NCI-H1092 treated with DMSO at 0.1 percent for 48 hours (cell line): ENCODE measurements at regions not wholly inside any gene's neighbourhood (a gene's known extent, or its start where the extent isn't known, plus 50 kb on each side); places are given as distances from the start of the nearest gene placed in this dataset.

Source experiments
- DNase-seq: peaks from one replicate; lab custom pipeline; 2025; lab: John Stamatoyannopoulos, UW

- DNase-seq: no peak
Measured at GRCh38 chr17:15177343-15177742, 87.8 kb downstream of the PMP22 start.

GRCh38 chr17:15175356-15175755 is 89.8 kb downstream of the PMP22 start:
- DNase-seq: no peak

- DNase-seq: no peak
Measured at GRCh38 chr17:15171167-15172047, 93.7 kb downstream of the PMP22 start.

- DNase-seq: no peak
Measured at GRCh38 chr17:15169676-15170075, 95.5 kb downstream of the PMP22 start.

DNA sequence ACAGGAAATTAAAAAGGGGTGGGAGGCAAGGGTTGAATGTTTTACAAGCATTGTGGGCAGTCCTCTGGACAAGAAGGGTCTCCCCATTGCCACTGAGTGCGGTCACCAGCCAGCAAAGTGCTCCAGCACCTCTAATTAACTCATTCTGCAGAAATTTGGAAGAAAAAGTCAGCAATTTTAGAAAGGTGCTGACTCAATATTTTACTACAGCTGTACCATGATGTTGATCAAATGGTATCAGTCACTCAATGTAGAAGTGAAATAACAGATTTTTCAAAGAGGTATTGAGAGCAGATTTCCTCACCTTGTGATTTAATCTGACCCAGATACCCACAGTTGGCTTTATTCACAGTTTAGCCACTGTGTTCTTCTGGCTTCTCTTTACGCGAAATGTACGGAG is 96.7 kb downstream of the PMP22 start:
- DNase-seq: no peak

GRCh38 chr17:15161395-15161794 is 103.7 kb downstream of the PMP22 start:
- DNase-seq: no peak

- DNase-seq: no peak
Measured at GRCh38 chr17:15157051-15157450, 108.1 kb downstream of the PMP22 start.

GRCh38 chr17:15154618-15155017 is 110.5 kb downstream of the PMP22 start:
- no peak for DNase-seq

- DNase-seq: no peak
Measured at GRCh38 chr17:15145621-15146020, 119.5 kb downstream of the PMP22 start.

DNA sequence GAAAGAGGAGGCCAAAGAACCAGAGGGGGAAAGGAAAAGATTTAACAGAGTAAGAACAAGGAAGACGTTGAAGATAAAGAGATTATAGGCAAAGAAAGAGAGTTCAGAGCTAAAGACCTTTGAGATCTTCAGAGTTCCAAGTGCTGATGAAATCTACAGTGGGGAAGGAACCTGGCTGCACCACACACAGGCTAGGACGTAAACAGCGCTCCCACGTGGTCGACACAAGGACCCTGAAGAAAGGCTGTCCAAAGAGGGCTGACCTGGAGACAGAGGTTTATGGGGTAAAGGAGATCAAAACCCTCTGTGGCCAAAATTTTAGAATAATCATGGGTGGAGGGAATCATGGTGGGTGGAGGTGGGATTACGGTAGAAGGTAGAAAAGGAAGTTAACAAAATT is 121.6 kb downstream of the PMP22 start:
- DNase-seq: no peak

GRCh38 chr17:15134363-15134762 is 130.8 kb downstream of the PMP22 start:
- no peak for DNase-seq

DNA sequence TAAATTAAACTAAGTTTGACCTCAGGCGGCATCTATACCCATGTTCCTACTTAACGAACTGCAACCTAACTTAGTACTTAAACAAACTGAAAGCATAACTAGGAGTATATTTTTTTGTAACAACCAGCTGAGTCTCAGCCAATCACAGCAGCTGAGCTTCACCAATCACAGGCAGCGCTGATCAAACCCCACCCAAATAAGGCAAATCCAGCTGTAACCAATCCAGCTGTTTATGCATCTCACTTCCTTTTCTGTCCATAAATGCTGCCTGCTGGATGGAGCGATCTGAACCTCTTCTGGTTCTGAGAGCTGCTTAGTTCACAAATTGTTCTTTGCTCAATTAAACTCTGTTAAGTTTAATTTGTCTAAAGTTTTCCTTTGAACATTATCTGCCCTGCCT is 131.3 kb downstream of the PMP22 start:
- DNase-seq: no peak

DNA sequence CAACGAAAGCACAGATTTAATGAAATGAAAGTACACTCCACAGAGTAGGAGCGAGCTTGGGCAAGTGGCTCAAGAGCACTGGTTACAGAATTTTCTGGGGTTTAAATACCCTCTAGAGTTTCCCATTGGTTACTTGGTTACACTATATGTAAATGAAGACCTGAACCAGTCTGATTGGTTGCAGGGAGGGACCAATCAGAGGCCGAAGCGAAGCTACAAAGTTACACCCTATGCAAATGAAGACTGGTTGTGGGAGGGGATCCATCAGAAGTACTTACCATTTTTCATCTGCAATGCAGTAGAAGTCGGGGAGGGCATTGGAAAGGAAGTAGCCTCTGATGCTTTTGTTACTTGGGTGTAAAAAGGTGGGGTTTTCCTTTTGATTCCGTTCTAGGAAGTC is 132.0 kb downstream of the PMP22 start:
- no peak for DNase-seq

- DNase-seq: no peak
Measured at GRCh38 chr17:15130426-15130825, 134.7 kb downstream of the PMP22 start.

GRCh38 chr17:15129986-15130385 is 135.1 kb downstream of the PMP22 start:
- no peak for DNase-seq

GRCh38 chr17:15124746-15125145 is 140.4 kb downstream of the PMP22 start:
- no peak for DNase-seq

- no peak for DNase-seq
Measured at GRCh38 chr17:15124264-15124595, 140.9 kb downstream of the PMP22 start.

DNA sequence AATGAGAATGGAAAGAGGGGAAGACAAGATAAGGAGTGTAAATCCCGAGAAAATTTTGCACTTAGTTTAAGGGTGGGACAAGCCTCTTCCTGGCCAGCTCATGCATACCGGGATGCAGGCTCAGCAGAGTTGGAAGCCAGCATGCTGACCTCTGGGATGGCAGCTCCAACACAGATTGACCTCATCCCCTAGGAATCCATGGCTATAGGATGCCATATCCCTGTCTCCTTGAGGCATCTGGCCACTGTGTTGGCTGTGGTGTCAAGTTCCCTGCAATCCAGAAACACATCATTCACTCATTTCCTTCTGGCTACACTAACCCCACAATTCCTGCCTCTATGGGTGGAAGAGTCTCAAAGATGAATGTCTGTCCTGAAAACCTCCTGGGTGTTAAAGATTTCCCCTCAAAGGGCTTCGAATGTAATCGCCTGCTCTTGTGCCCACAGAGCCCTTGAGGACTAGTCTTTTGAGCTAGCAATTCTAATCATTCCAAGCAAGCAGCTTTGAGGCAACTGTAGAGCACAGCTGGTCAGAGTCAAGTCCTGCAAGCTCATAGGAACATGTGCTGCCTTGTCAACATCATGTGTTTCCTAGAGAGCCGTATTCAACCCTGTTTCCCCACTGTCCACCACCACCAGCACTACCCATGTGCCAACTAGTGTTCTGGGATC is 141.4 kb downstream of the PMP22 start:
- no peak for DNase-seq

- no peak for DNase-seq
Measured at GRCh38 chr17:15122857-15123256, 142.3 kb downstream of the PMP22 start.

GRCh38 chr17:15121426-15121825 is 143.7 kb downstream of the PMP22 start:
- no peak for DNase-seq

DNA sequence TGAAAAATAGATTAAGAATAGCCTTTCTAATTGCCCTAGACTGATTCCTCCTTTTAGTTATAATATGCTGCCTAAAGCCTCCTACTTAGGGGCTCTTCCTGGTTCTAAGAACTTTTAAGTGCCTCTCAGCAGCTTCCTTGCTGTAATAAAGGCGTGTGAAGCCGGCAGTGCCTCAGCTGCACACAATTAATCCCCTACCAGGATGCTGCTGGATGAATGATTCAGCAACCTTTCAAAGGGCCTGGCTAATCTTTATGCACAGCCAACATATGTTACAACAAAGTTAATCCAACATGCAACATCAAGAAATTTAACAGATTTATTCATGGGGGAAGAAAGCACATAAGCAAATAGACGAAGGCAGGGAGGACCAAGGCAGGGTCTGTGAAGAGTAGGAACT is 145.2 kb downstream of the PMP22 start:
- DNase-seq: no peak

DNA sequence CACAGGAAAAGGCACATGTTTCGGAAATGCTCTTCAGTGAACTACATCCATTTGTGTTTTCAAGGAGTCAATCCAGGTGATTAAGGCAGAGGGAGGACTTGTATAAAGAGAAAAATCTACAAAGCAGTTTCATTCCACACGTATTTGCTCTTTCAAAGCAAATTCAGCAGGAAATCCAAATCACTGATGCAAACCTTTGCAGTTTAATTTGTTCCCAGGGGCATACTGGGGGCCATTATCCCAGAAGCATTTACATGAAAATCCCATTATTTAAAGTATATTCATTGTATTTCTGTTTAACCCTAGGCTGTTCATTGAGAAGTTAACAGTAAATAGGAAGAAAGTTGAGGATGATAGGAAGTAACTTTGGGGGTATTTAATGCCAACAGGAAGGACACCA is 147.9 kb downstream of the PMP22 start:
- no peak for DNase-seq

GRCh38 chr17:15112846-15113617 is 152.1 kb downstream of the PMP22 start:
- DNase-seq: no peak
